ENCODE measurements at regions not wholly inside any gene's neighbourhood (a gene's known extent, or its start where the extent isn't known, plus 50 kb on each side); places are given as distances from the start of the nearest gene placed in this dataset.

DNA sequence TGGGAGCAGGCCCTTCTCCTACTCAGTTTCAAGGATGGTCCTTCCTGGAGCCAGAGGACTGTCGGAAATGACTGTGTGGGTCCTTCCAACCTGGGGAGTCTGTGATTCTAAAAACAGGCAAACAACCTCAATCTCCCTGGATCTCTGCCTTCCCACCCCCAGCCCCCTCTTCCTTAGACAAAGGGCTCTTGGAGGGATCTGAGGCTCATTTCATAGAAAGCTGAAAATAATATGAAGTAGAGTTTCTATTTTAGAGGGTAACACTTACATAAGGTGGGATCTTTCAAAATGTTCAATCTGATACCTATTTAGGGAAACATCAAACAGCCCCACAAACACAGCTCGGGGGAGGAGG lies 69.4 kb downstream of the RHOB start:
- Mint-ChIP-seq H3K4me3 (no peak overlapping the region), H3K4me1 (ENCODE audit: low read depth) (no peaks in the 10 kb centered on the region), H3K36me3 (ENCODE audit: insufficient read depth) (no peaks in the 10 kb centered on the region), H3K27me3 (ENCODE audit: low read depth) (peaks cover 7% of the 10 kb centered on the region), H3K9me3 (peaks cover 4% of the 10 kb centered on the region)
- DNase-seq (no peak), ATAC-seq (no peak)

DNA sequence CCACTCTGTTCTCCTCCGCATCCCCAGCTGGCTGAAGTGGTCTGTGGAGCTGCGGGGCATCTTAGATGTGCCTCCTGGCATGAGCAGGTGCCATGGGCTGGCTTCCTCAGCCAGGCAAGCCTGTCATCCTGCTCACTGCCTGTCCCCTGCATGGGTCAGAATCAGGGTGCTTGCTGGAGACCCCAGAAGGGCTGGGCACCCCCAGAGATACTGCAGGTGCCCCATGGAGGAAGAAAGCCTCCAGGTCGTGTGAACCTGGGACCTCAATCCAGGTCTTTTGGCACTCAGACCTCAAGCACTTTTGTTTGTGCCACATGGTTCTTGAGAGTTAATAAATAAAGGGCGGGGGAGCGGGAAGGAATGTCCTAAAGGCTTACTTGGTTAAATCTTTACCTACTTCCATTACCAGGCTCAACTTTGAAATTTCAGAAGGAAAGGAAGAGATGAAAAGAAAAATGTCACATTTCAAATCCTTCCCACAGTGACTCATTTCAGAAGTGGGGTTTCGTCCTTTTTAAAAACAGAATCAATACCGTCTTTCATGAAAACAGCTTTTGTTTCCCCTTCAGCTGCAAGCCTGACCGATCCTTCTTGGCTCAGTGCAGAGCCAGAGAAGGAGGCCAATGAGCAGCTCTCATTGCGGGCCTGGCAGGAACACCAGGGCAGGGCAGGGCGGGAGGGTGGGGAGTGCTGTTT lies 69.9 kb downstream of the RHOB start:
- ATAC-seq (no peak), DNase-seq (no peak)
- H3K4me3 Mint-ChIP-seq = no peak overlapping the region
- H3K4me1 Mint-ChIP-seq (ENCODE audit: low read depth) = no peaks in the 10 kb centered on the region
- no peaks in the 10 kb centered on the region for H3K36me3 Mint-ChIP-seq (ENCODE audit: insufficient read depth)
- H3K27me3 Mint-ChIP-seq (ENCODE audit: low read depth) = peaks cover 7% of the 10 kb centered on the region
- peaks cover 4% of the 10 kb centered on the region for H3K9me3 Mint-ChIP-seq

GRCh38 chr2:20519309-20519708 lies 72.4 kb downstream of the RHOB start:
- DNase-seq = no peak
- ATAC-seq = no peak
- Mint-ChIP-seq H3K4me1 (ENCODE audit: low read depth) (no peaks in the 10 kb centered on the region), H3K36me3 (ENCODE audit: insufficient read depth) (no peaks in the 10 kb centered on the region), H3K9me3 (peaks cover 4% of the 10 kb centered on the region), H3K4me3 (no peak overlapping the region), H3K27me3 (ENCODE audit: low read depth) (peaks cover 5% of the 10 kb centered on the region)

- ATAC-seq (no peak), DNase-seq (no peak)
- Mint-ChIP-seq H3K9me3 (peaks cover under 1% of the 10 kb centered on the region), H3K4me3 (no peak overlapping the region), H3K36me3 (ENCODE audit: insufficient read depth) (no peaks in the 10 kb centered on the region), H3K27me3 (ENCODE audit: low read depth) (peaks cover 2% of the 10 kb centered on the region), H3K4me1 (ENCODE audit: low read depth) (no peaks in the 10 kb centered on the region)
Observed at GRCh38 chr2:20520128-20520527, 73.3 kb downstream of the RHOB start.

DNA sequence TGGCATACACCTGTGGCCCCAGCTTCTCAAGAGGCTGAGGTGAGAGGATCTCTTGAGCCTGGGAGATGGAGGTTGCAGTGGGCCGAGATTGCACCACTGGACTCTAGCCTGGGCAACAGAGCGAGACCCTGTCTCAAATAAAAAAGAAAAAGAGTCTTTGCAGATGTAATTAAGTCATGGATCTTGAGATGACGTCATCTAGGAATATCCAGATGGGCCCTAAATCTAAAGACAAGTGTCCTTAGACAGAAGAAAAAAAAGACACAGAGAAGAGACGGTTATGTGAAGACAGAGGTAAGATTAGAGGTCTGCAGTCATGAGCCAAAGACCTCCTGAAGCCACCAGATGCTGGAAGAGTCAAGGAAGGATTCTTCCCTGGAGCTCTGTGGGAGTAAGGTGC lies 74.3 kb downstream of the RHOB start:
- H3K4me1 Mint-ChIP-seq (ENCODE audit: low read depth) = no peaks in the 10 kb centered on the region
- H3K9me3 Mint-ChIP-seq = no peaks in the 10 kb centered on the region
- no peak for DNase-seq
- ATAC-seq = no peak
- H3K27me3 Mint-ChIP-seq (ENCODE audit: low read depth) = peaks cover 2% of the 10 kb centered on the region
- no peak overlapping the region for H3K4me3 Mint-ChIP-seq
- H3K36me3 Mint-ChIP-seq (ENCODE audit: insufficient read depth) = no peaks in the 10 kb centered on the region

- no peaks in the 10 kb centered on the region for H3K36me3 Mint-ChIP-seq (ENCODE audit: insufficient read depth)
- H3K27me3 Mint-ChIP-seq (ENCODE audit: low read depth) = peaks cover 2% of the 10 kb centered on the region
- no peak overlapping the region for H3K4me3 Mint-ChIP-seq
- DNase-seq = no peak
- H3K4me1 Mint-ChIP-seq (ENCODE audit: low read depth) = no peaks in the 10 kb centered on the region
- H3K9me3 Mint-ChIP-seq = no peaks in the 10 kb centered on the region
- ATAC-seq = no peak
Observed at GRCh38 chr2:20521682-20522189, 74.9 kb downstream of the RHOB start.

DNA sequence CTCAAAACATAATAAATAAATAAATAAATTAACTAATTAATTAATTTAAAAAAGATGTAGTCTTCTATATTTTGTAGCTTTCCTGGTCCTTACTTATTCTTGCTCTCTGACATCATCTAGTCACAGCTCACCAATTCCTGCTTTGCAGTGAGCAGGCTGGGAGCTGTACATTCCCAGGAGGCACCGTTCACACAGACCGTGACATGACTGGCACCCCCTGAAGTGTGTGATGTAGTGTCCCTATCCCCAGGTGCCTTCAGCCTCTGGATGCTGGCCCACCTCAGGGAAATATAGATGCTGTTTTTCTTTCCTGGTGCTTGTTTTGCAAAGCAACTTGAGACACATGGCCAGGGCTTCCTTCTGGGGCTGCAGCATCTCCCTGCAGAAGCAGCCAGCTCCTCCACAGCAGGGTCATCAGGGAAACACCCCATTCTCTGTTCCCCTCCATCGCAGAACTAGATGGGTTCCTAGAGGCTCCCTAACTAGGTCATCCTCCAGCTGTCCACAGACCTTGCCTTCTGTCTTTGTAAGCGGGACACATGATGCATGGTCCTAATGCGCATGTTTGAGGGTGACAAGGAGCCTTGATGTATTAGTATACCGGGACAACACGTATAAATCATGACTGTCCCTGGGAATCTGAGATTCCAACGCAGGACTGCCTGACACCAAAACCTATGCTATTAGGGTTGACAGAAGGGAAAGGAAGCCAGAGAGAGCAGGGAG lies 76.4 kb downstream of the RHOB start:
- H3K9me3 Mint-ChIP-seq = no peaks in the 10 kb centered on the region
- no peak for DNase-seq
- H3K4me1 Mint-ChIP-seq (ENCODE audit: low read depth) = no peaks in the 10 kb centered on the region
- no peak overlapping the region for H3K4me3 Mint-ChIP-seq
- peaks cover 2% of the 10 kb centered on the region for H3K27me3 Mint-ChIP-seq (ENCODE audit: low read depth)
- ATAC-seq = no peak
- H3K36me3 Mint-ChIP-seq (ENCODE audit: insufficient read depth) = no peaks in the 10 kb centered on the region

- Mint-ChIP-seq H3K9me3 (no peaks in the 10 kb centered on the region), H3K4me1 (ENCODE audit: low read depth) (no peaks in the 10 kb centered on the region), H3K36me3 (ENCODE audit: insufficient read depth) (no peaks in the 10 kb centered on the region), H3K4me3 (no peak overlapping the region), H3K27me3 (ENCODE audit: low read depth) (peaks cover 2% of the 10 kb centered on the region)
- ATAC-seq (no peak), DNase-seq (no peak)
Observed at GRCh38 chr2:20523799-20524187, 76.9 kb downstream of the RHOB start.

- Mint-ChIP-seq H3K9me3 (no peaks in the 10 kb centered on the region), H3K27me3 (ENCODE audit: low read depth) (peaks cover 2% of the 10 kb centered on the region), H3K4me1 (ENCODE audit: low read depth) (no peaks in the 10 kb centered on the region), H3K4me3 (no peak overlapping the region), H3K36me3 (ENCODE audit: insufficient read depth) (no peaks in the 10 kb centered on the region)
- ATAC-seq (no peak), DNase-seq (no peak)
Observed at GRCh38 chr2:20524412-20525040, 77.7 kb downstream of the RHOB start.

DNA sequence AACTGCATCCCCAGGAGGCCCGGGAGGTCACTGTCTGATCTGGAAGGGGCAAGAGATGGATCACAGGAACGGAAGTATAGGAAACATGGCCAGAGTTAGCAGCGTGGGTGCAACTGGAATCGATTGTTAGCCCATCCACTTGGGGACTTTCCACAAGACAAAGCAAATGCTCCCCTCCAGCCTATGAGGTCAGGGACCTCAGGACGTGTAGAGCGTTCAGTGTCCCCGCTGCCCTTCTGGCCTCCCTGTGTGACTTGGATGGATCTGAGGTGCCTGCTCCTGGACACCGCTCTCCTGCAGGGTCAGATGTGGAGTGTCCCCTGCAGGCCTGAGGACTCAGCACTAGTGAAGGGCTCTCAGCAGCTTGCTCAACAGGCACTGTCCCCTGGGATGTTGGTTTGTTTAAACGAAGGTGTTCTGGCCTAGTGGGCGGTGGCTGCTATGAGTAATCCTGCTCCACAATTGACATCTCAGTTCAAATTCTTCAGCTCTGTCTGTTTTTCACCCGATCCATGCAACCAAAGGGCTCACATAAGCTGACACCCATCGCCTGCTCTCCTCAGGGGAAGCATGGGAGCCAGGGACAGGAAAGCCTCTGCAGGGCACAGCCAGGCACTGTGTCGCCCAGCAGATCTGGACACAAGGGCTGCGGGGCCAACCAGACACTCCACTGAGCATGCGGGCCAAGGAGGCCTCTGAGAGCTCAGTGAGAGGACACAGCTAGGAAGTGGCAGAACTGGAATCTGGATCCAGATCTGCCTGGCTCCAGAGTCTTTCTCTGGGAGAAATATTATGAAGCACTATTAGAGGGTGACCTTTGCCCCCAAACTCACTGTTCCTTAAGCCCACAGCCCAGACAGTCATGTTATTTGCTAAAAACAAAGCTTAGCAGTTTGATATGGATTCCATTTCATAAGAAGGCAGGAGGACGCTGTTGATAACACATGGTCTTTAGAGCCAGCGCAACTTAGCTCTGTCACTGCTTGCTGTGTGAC lies 78.5 kb downstream of the RHOB start:
- no peaks in the 10 kb centered on the region for H3K4me1 Mint-ChIP-seq (ENCODE audit: low read depth)
- H3K9me3 Mint-ChIP-seq = no peaks in the 10 kb centered on the region
- DNase-seq = no peak
- peaks cover 2% of the 10 kb centered on the region for H3K27me3 Mint-ChIP-seq (ENCODE audit: low read depth)
- no peaks in the 10 kb centered on the region for H3K36me3 Mint-ChIP-seq (ENCODE audit: insufficient read depth)
- H3K4me3 Mint-ChIP-seq = no peak overlapping the region
- ATAC-seq = no peak

GRCh38 chr2:20526160-20526559 lies 79.3 kb downstream of the RHOB start:
- H3K4me1 Mint-ChIP-seq (ENCODE audit: low read depth) = no peaks in the 10 kb centered on the region
- no peaks in the 10 kb centered on the region for H3K9me3 Mint-ChIP-seq
- H3K27me3 Mint-ChIP-seq (ENCODE audit: low read depth) = peaks cover 2% of the 10 kb centered on the region
- no peak for DNase-seq
- ATAC-seq = no peak
- no peak overlapping the region for H3K4me3 Mint-ChIP-seq
- H3K36me3 Mint-ChIP-seq (ENCODE audit: insufficient read depth) = no peaks in the 10 kb centered on the region

GRCh38 chr2:20526708-20527107 lies 79.8 kb downstream of the RHOB start:
- H3K36me3 Mint-ChIP-seq (ENCODE audit: insufficient read depth) = no peaks in the 10 kb centered on the region
- ATAC-seq (no peak), DNase-seq (no peak)
- peaks cover 2% of the 10 kb centered on the region for H3K27me3 Mint-ChIP-seq (ENCODE audit: low read depth)
- H3K4me3 Mint-ChIP-seq = no peak overlapping the region
- no peaks in the 10 kb centered on the region for H3K9me3 Mint-ChIP-seq
- H3K4me1 Mint-ChIP-seq (ENCODE audit: low read depth) = no peaks in the 10 kb centered on the region

- no peak for ATAC-seq
- H3K4me3 Mint-ChIP-seq = no peak overlapping the region
- no peaks in the 10 kb centered on the region for H3K27me3 Mint-ChIP-seq (ENCODE audit: low read depth)
- DNase-seq = no peak
- H3K36me3 Mint-ChIP-seq (ENCODE audit: insufficient read depth) = no peaks in the 10 kb centered on the region
- H3K4me1 Mint-ChIP-seq (ENCODE audit: low read depth) = no peaks in the 10 kb centered on the region
- H3K9me3 Mint-ChIP-seq = no peaks in the 10 kb centered on the region
Observed at GRCh38 chr2:20528713-20529112, 81.8 kb downstream of the RHOB start.

DNA sequence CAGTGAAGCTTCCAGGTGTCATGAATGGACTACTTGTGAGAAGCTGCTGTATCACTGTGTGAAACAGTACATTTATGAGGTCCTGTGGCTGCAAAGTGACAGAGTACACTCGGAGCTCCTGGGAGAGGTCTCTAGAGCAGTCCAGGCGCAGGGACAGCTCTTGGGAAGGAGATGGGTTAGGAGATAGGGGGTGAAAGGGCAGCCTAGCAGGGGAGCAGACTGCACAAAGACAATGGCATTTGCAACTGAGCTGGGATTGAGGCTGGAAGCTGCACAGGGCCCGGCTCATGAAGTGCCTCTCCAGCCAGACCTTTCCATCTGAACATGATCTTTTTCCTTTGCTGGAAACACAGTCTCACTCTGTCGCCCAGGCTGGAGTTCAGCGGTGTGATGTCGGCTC lies 83.6 kb downstream of the RHOB start:
- no peak overlapping the region for H3K4me3 Mint-ChIP-seq
- no peaks in the 10 kb centered on the region for H3K4me1 Mint-ChIP-seq (ENCODE audit: low read depth)
- peaks cover 4% of the 10 kb centered on the region for H3K27me3 Mint-ChIP-seq (ENCODE audit: low read depth)
- no peaks in the 10 kb centered on the region for H3K36me3 Mint-ChIP-seq (ENCODE audit: insufficient read depth)
- no peaks in the 10 kb centered on the region for H3K9me3 Mint-ChIP-seq
- ATAC-seq (no peak), DNase-seq (no peak)
